Chondrocyte (in vitro differentiated cells): ENCODE measurements at regions not wholly inside any gene's neighbourhood (a gene's known extent, or its start where the extent isn't known, plus 50 kb on each side); places are given as distances from the start of the nearest gene placed in this dataset.
A peak's percentile ranks its signal among the peaks of the same experiment; 100 is the strongest.

ENCODE experiments used
- DNase-seq: peaks from one replicate; pipeline ENCODE4 v3.0.0; 2021; ENCODE audit warnings: mixed read lengths, low spot score
- H3K27ac Mint-ChIP-seq: one replicate; pipeline ENCODE4 v1.8.0; 2021; ENCODE audit warnings: mild to moderate bottlenecking, moderate library complexity, mixed read lengths; ENCODE audit not compliant: unreplicated experiment
- H3K27me3 Mint-ChIP-seq: 2 replicates; pipeline ENCODE4 v1.8.0; 2021; ENCODE audit warnings: low read depth, mixed read lengths
- H3K36me3 Mint-ChIP-seq: 2 replicates; pipeline ENCODE4 v1.8.0; 2021; ENCODE audit warnings: low read depth, mixed read lengths
- H3K4me1 Mint-ChIP-seq: 2 replicates; pipeline ENCODE4 v1.8.0; 2021; ENCODE audit warnings: low read depth, mild to moderate bottlenecking, mixed read lengths
- H3K4me3 Mint-ChIP-seq: one replicate; pipeline ENCODE4 v1.8.0; 2021; ENCODE audit warnings: mild to moderate bottlenecking, moderate library complexity, mixed read lengths; ENCODE audit not compliant: unreplicated experiment
- H3K9me3 Mint-ChIP-seq: 2 replicates; pipeline ENCODE4 v1.8.0; 2021; ENCODE audit warnings: low read depth, mixed read lengths
- CTCF ChIP-seq: fragments of 200-600 bp; sonication (generic); IDR thresholded peaks from 2 replicates; pipeline ENCODE4 v1.5.0; 2021; ENCODE audit warnings: antibody characterized with exemption, mild to moderate bottlenecking, moderate library complexity

- no peak for DNase-seq
Observed at GRCh38 chr5:160175438-160176218, 53.7 kb upstream of the FABP6 start.

GRCh38 chr5:160174780-160175437 is 54.4 kb upstream of the FABP6 start:
- H3K9me3 Mint-ChIP-seq = no peaks in the 10 kb centered on the region
- H3K4me1 Mint-ChIP-seq = peaks cover 20% of the 10 kb centered on the region
- no peaks in the 10 kb centered on the region for H3K27me3 Mint-ChIP-seq
- no peaks in the 10 kb centered on the region for H3K36me3 Mint-ChIP-seq
- H3K27ac Mint-ChIP-seq = peak overlapping the region; percentile 93
- H3K4me3 Mint-ChIP-seq = no peak overlapping the region
- TF ChIP-seq CTCF = no peak
- DNase-seq = no peak

More at GRCh38 chr5:160175438-160176218, 53.7 kb upstream of the FABP6 start:
- H3K9me3 Mint-ChIP-seq = no peaks in the 10 kb centered on the region
- peak overlapping the region; percentile 57 for H3K4me3 Mint-ChIP-seq
- no peak for TF ChIP-seq CTCF
- H3K36me3 Mint-ChIP-seq = no peaks in the 10 kb centered on the region
- no peaks in the 10 kb centered on the region for H3K27me3 Mint-ChIP-seq
- peak overlapping the region; percentile 93 for H3K27ac Mint-ChIP-seq
- peaks cover 20% of the 10 kb centered on the region for H3K4me1 Mint-ChIP-seq

- Mint-ChIP-seq H3K9me3 (no peaks in the 10 kb centered on the region), H3K27ac (no peak overlapping the region), H3K4me3 (no peak overlapping the region), H3K36me3 (no peaks in the 10 kb centered on the region), H3K4me1 (peaks cover 25% of the 10 kb centered on the region), H3K27me3 (no peaks in the 10 kb centered on the region)
- DNase-seq = no peak
- no peak for TF ChIP-seq CTCF
Observed at GRCh38 chr5:160174290-160174689, 55.0 kb upstream of the FABP6 start.

- no peak overlapping the region for H3K4me3 Mint-ChIP-seq
- no peak for DNase-seq
- TF ChIP-seq CTCF = no peak
- no peaks in the 10 kb centered on the region for H3K36me3 Mint-ChIP-seq
- H3K27me3 Mint-ChIP-seq = no peaks in the 10 kb centered on the region
- no peak overlapping the region for H3K27ac Mint-ChIP-seq
- peaks cover 34% of the 10 kb centered on the region for H3K4me1 Mint-ChIP-seq
- H3K9me3 Mint-ChIP-seq = no peaks in the 10 kb centered on the region
Observed at GRCh38 chr5:160171666-160172065, 52.4 kb upstream of the PWWP2A start.

- H3K27ac Mint-ChIP-seq = peak overlapping the region; percentile 71
- no peaks in the 10 kb centered on the region for H3K27me3 Mint-ChIP-seq
- DNase-seq = no peak
- peaks cover 39% of the 10 kb centered on the region for H3K4me1 Mint-ChIP-seq
- H3K36me3 Mint-ChIP-seq = no peaks in the 10 kb centered on the region
- no peak overlapping the region for H3K4me3 Mint-ChIP-seq
- no peak for TF ChIP-seq CTCF
- H3K9me3 Mint-ChIP-seq = no peaks in the 10 kb centered on the region
Observed at GRCh38 chr5:160169326-160169725, 50.1 kb upstream of the PWWP2A start.
